ENCODE measurements at regions not wholly inside any gene's neighbourhood (a gene's known extent, or its start where the extent isn't known, plus 50 kb on each side); places are given as distances from the start of the nearest gene placed in this dataset.

- Histone ChIP-seq H3K4me1 (ENCODE audit: insufficient read depth, insufficient read length) (no peaks in the 10 kb centered on the region), H3K4me3 (ENCODE audit: insufficient read length, low read depth) (no peak overlapping the region), H3K27me3 (ENCODE audit: insufficient read depth, insufficient read length) (no peaks in the 10 kb centered on the region), H3K9me3 (ENCODE audit: insufficient read depth, low read length) (peaks cover 8% of the 10 kb centered on the region; the same call in 1 of the 2 replicates), H3K9ac (ENCODE audit: insufficient read length, low read depth) (no peak overlapping the region), H3K36me3 (ENCODE audit: insufficient read depth, insufficient read length, low read length) (no peaks in the 10 kb centered on the region)
- no peak for DNase-seq (ENCODE audit: low read depth, low spot score)
- TF ChIP-seq SUZ12 (IDR thresholded peaks at IDR 0.05; ENCODE audit: extremely low read depth, insufficient read depth, insufficient read length) (no peak), YY1 (IDR thresholded peaks at IDR 0.05; ENCODE audit: insufficient read depth, insufficient read length) (no peak), ZNF274 (IDR thresholded peaks at IDR 0.05; ENCODE audit: low read depth, low read length) (no peak)
Measured at GRCh38 chr7:31398815-31399214, 58.3 kb upstream of the NEUROD6 start.

GRCh38 chr7:31407178-31407676 lies 66.7 kb upstream of the NEUROD6 start:
- H3K9ac ChIP-seq (ENCODE audit: insufficient read length, low read depth), result no peak overlapping the region
- no peaks in the 10 kb centered on the region for H3K4me1 ChIP-seq (ENCODE audit: insufficient read depth, insufficient read length)
- H3K27me3 ChIP-seq (ENCODE audit: insufficient read depth, insufficient read length), result no peaks in the 10 kb centered on the region
- DNase-seq (ENCODE audit: low read depth, low spot score), result no peak
- no peaks in the 10 kb centered on the region for H3K36me3 ChIP-seq (ENCODE audit: insufficient read depth, insufficient read length, low read length)
- H3K4me3 ChIP-seq (ENCODE audit: insufficient read length, low read depth), result no peak overlapping the region
- peaks cover 6% of the 10 kb centered on the region; the same call in 1 of the 2 replicates for H3K9me3 ChIP-seq (ENCODE audit: insufficient read depth, low read length)
- no peak for TF ChIP-seq ZNF274 (IDR thresholded peaks at IDR 0.05; ENCODE audit: low read depth, low read length)
- no peak for TF ChIP-seq SUZ12 (IDR thresholded peaks at IDR 0.05; ENCODE audit: extremely low read depth, insufficient read depth, insufficient read length)
- TF ChIP-seq YY1 (IDR thresholded peaks at IDR 0.05; ENCODE audit: insufficient read depth, insufficient read length), result no peak

DNA sequence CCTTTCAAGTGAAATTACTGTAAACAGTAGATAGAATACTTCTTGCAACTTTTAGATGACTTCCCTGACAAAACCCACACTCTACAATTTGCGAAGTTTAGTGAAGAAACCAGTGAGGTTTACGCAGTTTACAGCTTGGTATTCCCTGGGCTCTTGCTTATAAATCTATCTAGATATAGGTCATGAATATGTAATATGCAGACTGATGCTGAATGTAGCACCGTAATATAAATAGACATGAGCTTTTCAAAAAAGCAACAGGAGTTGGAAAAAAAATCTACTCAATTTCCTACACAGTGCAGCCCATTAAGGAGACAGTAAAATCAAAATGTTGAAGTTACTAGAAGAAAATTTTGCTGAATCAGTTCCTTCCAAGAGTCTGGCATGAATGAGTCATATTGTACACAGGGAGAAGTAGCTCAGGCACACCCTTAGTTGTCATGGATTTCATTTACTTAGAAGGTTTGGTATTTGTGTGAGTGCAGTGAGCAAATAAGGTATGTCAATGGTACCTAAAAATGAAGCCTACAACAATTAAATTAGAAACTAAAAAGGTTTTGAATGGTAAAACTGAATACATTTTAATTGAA lies 67.7 kb upstream of the NEUROD6 start:
- DNase-seq (ENCODE audit: low read depth, low spot score), result no peak
- no peak overlapping the region for H3K4me3 ChIP-seq (ENCODE audit: insufficient read length, low read depth)
- no peaks in the 10 kb centered on the region for H3K9me3 ChIP-seq (ENCODE audit: insufficient read depth, low read length)
- H3K27me3 ChIP-seq (ENCODE audit: insufficient read depth, insufficient read length), result no peaks in the 10 kb centered on the region
- no peak overlapping the region for H3K9ac ChIP-seq (ENCODE audit: insufficient read length, low read depth)
- H3K36me3 ChIP-seq (ENCODE audit: insufficient read depth, insufficient read length, low read length), result no peaks in the 10 kb centered on the region
- TF ChIP-seq ZNF274 (IDR thresholded peaks at IDR 0.05; ENCODE audit: low read depth, low read length) (no peak), SUZ12 (IDR thresholded peaks at IDR 0.05; ENCODE audit: extremely low read depth, insufficient read depth, insufficient read length) (no peak), YY1 (IDR thresholded peaks at IDR 0.05; ENCODE audit: insufficient read depth, insufficient read length) (no peak)
- no peaks in the 10 kb centered on the region for H3K4me1 ChIP-seq (ENCODE audit: insufficient read depth, insufficient read length)

DNA sequence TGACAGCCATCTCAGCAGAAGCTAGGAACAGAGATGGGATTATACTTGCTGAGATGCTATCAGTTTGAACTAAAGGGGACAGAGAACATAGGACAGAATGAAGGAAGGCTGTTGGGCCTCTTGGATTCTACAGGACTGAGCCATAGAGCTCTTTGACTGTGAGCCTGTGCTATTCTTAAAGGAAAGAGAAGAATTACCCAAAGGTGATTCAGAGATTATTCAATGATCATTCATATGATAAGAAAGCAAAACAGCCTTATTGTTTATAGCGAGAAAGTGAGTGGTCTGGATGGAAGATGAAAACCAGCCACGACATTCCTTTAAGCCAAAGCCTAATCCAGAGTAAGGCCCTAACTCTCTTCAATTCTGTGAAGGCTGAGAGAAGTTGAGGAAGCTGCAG lies 69.7 kb upstream of the NEUROD6 start:
- TF ChIP-seq SUZ12 (IDR thresholded peaks at IDR 0.05; ENCODE audit: extremely low read depth, insufficient read depth, insufficient read length) (no peak), ZNF274 (IDR thresholded peaks at IDR 0.05; ENCODE audit: low read depth, low read length) (no peak), YY1 (IDR thresholded peaks at IDR 0.05; ENCODE audit: insufficient read depth, insufficient read length) (no peak)
- no peaks in the 10 kb centered on the region for H3K9me3 ChIP-seq (ENCODE audit: insufficient read depth, low read length)
- no peak overlapping the region for H3K4me3 ChIP-seq (ENCODE audit: insufficient read length, low read depth)
- H3K9ac ChIP-seq (ENCODE audit: insufficient read length, low read depth), result no peak overlapping the region
- DNase-seq (ENCODE audit: low read depth, low spot score), result no peak
- H3K4me1 ChIP-seq (ENCODE audit: insufficient read depth, insufficient read length), result no peaks in the 10 kb centered on the region
- H3K36me3 ChIP-seq (ENCODE audit: insufficient read depth, insufficient read length, low read length), result no peaks in the 10 kb centered on the region
- no peaks in the 10 kb centered on the region for H3K27me3 ChIP-seq (ENCODE audit: insufficient read depth, insufficient read length)

GRCh38 chr7:31411416-31411815 lies 70.9 kb upstream of the NEUROD6 start:
- H3K4me1 ChIP-seq (ENCODE audit: insufficient read depth, insufficient read length), result no peaks in the 10 kb centered on the region
- no peaks in the 10 kb centered on the region for H3K27me3 ChIP-seq (ENCODE audit: insufficient read depth, insufficient read length)
- no peak for DNase-seq (ENCODE audit: low read depth, low spot score)
- H3K4me3 ChIP-seq (ENCODE audit: insufficient read length, low read depth), result no peak overlapping the region
- no peaks in the 10 kb centered on the region for H3K36me3 ChIP-seq (ENCODE audit: insufficient read depth, insufficient read length, low read length)
- H3K9me3 ChIP-seq (ENCODE audit: insufficient read depth, low read length), result no peaks in the 10 kb centered on the region
- no peak for TF ChIP-seq SUZ12 (IDR thresholded peaks at IDR 0.05; ENCODE audit: extremely low read depth, insufficient read depth, insufficient read length)
- TF ChIP-seq YY1 (IDR thresholded peaks at IDR 0.05; ENCODE audit: insufficient read depth, insufficient read length), result no peak
- no peak for TF ChIP-seq ZNF274 (IDR thresholded peaks at IDR 0.05; ENCODE audit: low read depth, low read length)
- no peak overlapping the region for H3K9ac ChIP-seq (ENCODE audit: insufficient read length, low read depth)

GRCh38 chr7:31413766-31414165 lies 73.2 kb upstream of the NEUROD6 start:
- DNase-seq (ENCODE audit: low read depth, low spot score), result no peak
- H3K27me3 ChIP-seq (ENCODE audit: insufficient read depth, insufficient read length), result no peaks in the 10 kb centered on the region
- no peaks in the 10 kb centered on the region for H3K9me3 ChIP-seq (ENCODE audit: insufficient read depth, low read length)
- H3K36me3 ChIP-seq (ENCODE audit: insufficient read depth, insufficient read length, low read length), result no peaks in the 10 kb centered on the region
- H3K9ac ChIP-seq (ENCODE audit: insufficient read length, low read depth), result no peak overlapping the region
- no peak for TF ChIP-seq ZNF274 (IDR thresholded peaks at IDR 0.05; ENCODE audit: low read depth, low read length)
- no peak for TF ChIP-seq SUZ12 (IDR thresholded peaks at IDR 0.05; ENCODE audit: extremely low read depth, insufficient read depth, insufficient read length)
- no peak for TF ChIP-seq YY1 (IDR thresholded peaks at IDR 0.05; ENCODE audit: insufficient read depth, insufficient read length)
- no peak overlapping the region for H3K4me3 ChIP-seq (ENCODE audit: insufficient read length, low read depth)
- H3K4me1 ChIP-seq (ENCODE audit: insufficient read depth, insufficient read length), result no peaks in the 10 kb centered on the region

GRCh38 chr7:31416381-31416870 lies 75.9 kb upstream of the NEUROD6 start:
- Histone ChIP-seq H3K4me3 (ENCODE audit: insufficient read length, low read depth) (no peak overlapping the region), H3K36me3 (ENCODE audit: insufficient read depth, insufficient read length, low read length) (no peaks in the 10 kb centered on the region), H3K9me3 (ENCODE audit: insufficient read depth, low read length) (no peaks in the 10 kb centered on the region), H3K4me1 (ENCODE audit: insufficient read depth, insufficient read length) (no peaks in the 10 kb centered on the region), H3K9ac (ENCODE audit: insufficient read length, low read depth) (no peak overlapping the region), H3K27me3 (ENCODE audit: insufficient read depth, insufficient read length) (no peaks in the 10 kb centered on the region)
- no peak for DNase-seq (ENCODE audit: low read depth, low spot score)
- no peak for TF ChIP-seq ZNF274 (IDR thresholded peaks at IDR 0.05; ENCODE audit: low read depth, low read length)
- no peak for TF ChIP-seq SUZ12 (IDR thresholded peaks at IDR 0.05; ENCODE audit: extremely low read depth, insufficient read depth, insufficient read length)
- no peak for TF ChIP-seq YY1 (IDR thresholded peaks at IDR 0.05; ENCODE audit: insufficient read depth, insufficient read length)
